MM.1S (cell line): ENCODE measurements at regions not wholly inside any gene's neighbourhood (a gene's known extent, or its start where the extent isn't known, plus 50 kb on each side); places are given as distances from the start of the nearest gene placed in this dataset.

Experiments
- EZH2 ChIP-seq: fragments of 300-600 bp; sonication (generic); optimal IDR thresholded peaks from 2 replicates; pipeline ENCODE3; 2017; ENCODE audit warnings: low read depth, mild to moderate bottlenecking, antibody characterized with exemption, low read length, mixed read lengths
- EZH2phosphoT487 ChIP-seq: fragments of 300-600 bp; sonication (generic); IDR thresholded peaks from 2 replicates; pipeline ENCODE4 v1.6.1; 2018; ENCODE audit warnings: antibody characterized with exemption, low read length
- TF ChIP-seq, protein P1 (sequence below): fragments of 300-600 bp; sonication (generic); IDR thresholded peaks from 2 replicates; pipeline ENCODE4 v1.5.1; 2016; ENCODE audit warnings: antibody characterized with exemption, low read length, mixed read lengths

DNA sequence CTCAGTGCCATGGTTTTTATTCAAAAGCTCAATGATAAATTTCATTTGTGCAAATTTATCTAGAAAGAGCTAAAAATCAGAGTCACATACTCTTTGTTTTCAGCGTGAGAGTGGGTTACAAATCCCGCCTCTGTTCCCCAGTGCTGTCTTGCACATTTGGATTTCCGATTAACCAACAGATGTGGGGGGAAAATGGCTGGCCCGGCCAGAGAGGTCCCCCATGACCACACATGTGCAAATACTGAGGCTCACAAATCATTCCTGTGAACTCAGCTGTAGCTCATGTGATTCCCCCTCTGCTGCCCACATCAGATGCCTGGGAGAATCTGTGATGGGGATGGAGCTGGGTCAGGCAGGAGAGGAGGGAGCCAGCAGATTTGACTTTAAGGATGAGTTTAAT is 168.7 kb downstream of the PAX1 start:
- TF ChIP-seq, protein P1, sequence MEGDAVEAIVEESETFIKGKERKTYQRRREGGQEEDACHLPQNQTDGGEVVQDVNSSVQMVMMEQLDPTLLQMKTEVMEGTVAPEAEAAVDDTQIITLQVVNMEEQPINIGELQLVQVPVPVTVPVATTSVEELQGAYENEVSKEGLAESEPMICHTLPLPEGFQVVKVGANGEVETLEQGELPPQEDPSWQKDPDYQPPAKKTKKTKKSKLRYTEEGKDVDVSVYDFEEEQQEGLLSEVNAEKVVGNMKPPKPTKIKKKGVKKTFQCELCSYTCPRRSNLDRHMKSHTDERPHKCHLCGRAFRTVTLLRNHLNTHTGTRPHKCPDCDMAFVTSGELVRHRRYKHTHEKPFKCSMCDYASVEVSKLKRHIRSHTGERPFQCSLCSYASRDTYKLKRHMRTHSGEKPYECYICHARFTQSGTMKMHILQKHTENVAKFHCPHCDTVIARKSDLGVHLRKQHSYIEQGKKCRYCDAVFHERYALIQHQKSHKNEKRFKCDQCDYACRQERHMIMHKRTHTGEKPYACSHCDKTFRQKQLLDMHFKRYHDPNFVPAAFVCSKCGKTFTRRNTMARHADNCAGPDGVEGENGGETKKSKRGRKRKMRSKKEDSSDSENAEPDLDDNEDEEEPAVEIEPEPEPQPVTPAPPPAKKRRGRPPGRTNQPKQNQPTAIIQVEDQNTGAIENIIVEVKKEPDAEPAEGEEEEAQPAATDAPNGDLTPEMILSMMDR = no peak
- TF ChIP-seq EZH2 (no peak), EZH2phosphoT487 (no peak)
